PC-3 (cell line): ENCODE measurements at regions not wholly inside any gene's neighbourhood (a gene's known extent, or its start where the extent isn't known, plus 50 kb on each side); places are given as distances from the start of the nearest gene placed in this dataset.

Experiments used
- ATAC-seq: fragments of 200-7000 bp; cut with Tn5 transposase; 2 replicates; pipeline ENCODE4 v1.9.1; 2020; ENCODE audit warnings: mild to moderate bottlenecking, moderate library complexity
- BruUV-seq: library from RNA; stranded (reverse); fragments of 400-500 nt; replicated peaks from 2 replicates; lab custom pipeline; 2021; lab: Mats Ljungman, UMichigan
- CTCF ChIA-PET: fragments of 300-600 bp; sonication (Branson Sonifier 250); formaldehyde crosslinking; loops from one replicate; lab custom pipeline; 2022; ENCODE audit warnings: antibody characterized with exemption; lab: Charles Lee
- POLR2A ChIA-PET: fragments of 300-600 bp; sonication (Branson Sonifier 250); formaldehyde crosslinking; loops from one replicate; lab custom pipeline; 2022; ENCODE audit warnings: antibody characterized with exemption; ENCODE audit not compliant: unreplicated experiment; lab: Charles Lee
- DNase-seq: peaks from one replicate; pipeline ENCODE4 v3.0.0-alpha.2; 2015
- H2AFZ ChIP-seq: fragments of 300-600 bp; sonication (generic); 2 replicates; pipeline ENCODE4 v1.6.0; 2016; ENCODE audit warnings: antibody characterized with exemption, low read length
- H3F3A ChIP-seq: fragments of 300-600 bp; sonication (generic); one replicate; pipeline ENCODE4 v1.6.0; 2017; ENCODE audit warnings: antibody characterized with exemption, low read length, control low read depth, mild to moderate bottlenecking; ENCODE audit not compliant: unreplicated experiment
- H3K27ac ChIP-seq: fragments of 300-600 bp; sonication (generic); 2 replicates; pipeline ENCODE4 v1.5.1; 2016; ENCODE audit warnings: mild to moderate bottlenecking, low read length
- H3K27me3 ChIP-seq: fragments of 300-600 bp; sonication (generic); 2 replicates; pipeline ENCODE4 v1.6.1; 2016; ENCODE audit warnings: low read length, mixed read lengths
- H3K36me3 ChIP-seq: fragments of 300-600 bp; sonication (generic); 2 replicates; pipeline ENCODE4 v1.6.1; 2016; ENCODE audit warnings: low read depth, mixed run types, low read length, mixed read lengths
- H3K4me1 ChIP-seq: fragments of 300-600 bp; sonication (generic); 2 replicates; pipeline ENCODE4 v1.5.1; 2016; ENCODE audit warnings: low read length; ENCODE audit not compliant: insufficient read depth
- H3K4me2 ChIP-seq: fragments of 300-600 bp; sonication (generic); 2 replicates; pipeline ENCODE4 v1.6.0; 2016; ENCODE audit warnings: low read length
- H3K4me3 ChIP-seq: fragments of 300-600 bp; sonication (generic); 2 replicates; pipeline ENCODE4 v1.5.1; 2016; ENCODE audit warnings: mild to moderate bottlenecking, low read length, mixed read lengths
- H3K79me2 ChIP-seq: fragments of 300-600 bp; sonication (generic); 2 replicates; pipeline ENCODE4 v1.6.1; 2017; ENCODE audit warnings: low read length, mixed read lengths
- H3K9ac ChIP-seq: fragments of 300-600 bp; sonication (generic); 2 replicates; pipeline ENCODE4 v1.6.0; 2016; ENCODE audit warnings: mild to moderate bottlenecking, low read length
- H3K9me2 ChIP-seq: fragments of 300-600 bp; sonication (generic); replicated peaks from 2 replicates; pipeline ENCODE4 v1.6.1; 2016; ENCODE audit warnings: mixed run types, low read length, mixed read lengths
- H3K9me3 ChIP-seq: fragments of 300-600 bp; sonication (generic); 2 replicates; pipeline ENCODE4 v1.6.1; 2016; ENCODE audit warnings: low read length, mixed read lengths
- H4K20me1 ChIP-seq: fragments of 300-600 bp; sonication (generic); 2 replicates; pipeline ENCODE4 v1.6.1; 2016; ENCODE audit warnings: low read length, mixed read lengths
- CTCF ChIP-seq: fragments of 300-600 bp; sonication (generic); conservative IDR thresholded peaks from 2 replicates; pipeline ENCODE4 v1.5.1; 2017; ENCODE audit warnings: antibody characterized with exemption, low read depth, mild to moderate bottlenecking, low read length
- EZH2 ChIP-seq: fragments of 300-600 bp; sonication (generic); IDR thresholded peaks from one replicate; pipeline ENCODE4 v1.6.1; 2017; ENCODE audit warnings: antibody characterized with exemption, mild to moderate bottlenecking, low read length; ENCODE audit not compliant: unreplicated experiment
- EZH2phosphoT487 ChIP-seq: fragments of 300-600 bp; sonication (generic); IDR thresholded peaks from 2 replicates; pipeline ENCODE4 v1.6.1; 2018; ENCODE audit warnings: mild to moderate bottlenecking, antibody characterized with exemption, low read length, borderline replicate concordance
- intact Hi-C: fragments of 100-400 bp; cut with micrococcal nuclease; formaldehyde crosslinking; loops from 2 replicates; pipeline ENCODE4 v1.9.0; 2023

DNA sequence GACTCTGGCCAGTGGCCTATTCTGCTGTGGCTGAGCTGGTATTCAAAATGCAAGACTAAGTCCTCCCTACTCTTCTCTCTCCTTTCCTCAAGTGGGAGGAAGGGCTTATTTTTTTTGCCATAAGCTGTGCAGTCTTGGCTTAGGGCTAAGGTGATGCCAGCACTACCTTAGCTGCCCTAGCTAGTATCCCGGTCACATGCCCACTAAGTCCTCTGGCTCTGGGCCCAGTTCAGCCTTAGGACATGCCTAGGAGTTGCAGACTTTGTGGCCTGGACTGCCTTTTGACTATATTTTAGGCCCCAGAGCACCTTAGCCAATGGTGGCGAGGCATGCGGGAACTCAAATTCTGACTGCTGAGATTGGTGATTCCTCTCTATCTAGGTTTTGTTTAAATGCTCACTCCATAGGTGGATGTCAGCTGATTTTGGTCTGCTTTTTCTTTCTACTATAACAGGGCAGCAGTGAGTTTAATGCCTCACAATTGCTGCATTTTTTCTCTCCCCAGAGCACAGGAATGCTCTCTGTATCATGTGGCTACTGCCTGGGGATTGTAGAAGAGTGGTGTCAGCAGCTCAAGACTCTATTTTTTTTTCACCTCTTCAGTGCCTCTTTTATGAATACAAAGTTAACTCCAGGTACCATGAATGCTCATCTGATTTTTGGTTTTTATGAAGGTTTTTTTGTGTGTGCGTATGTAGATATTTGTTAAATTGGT is 472.9 kb upstream of the GRID2 start:
- no peaks in the 10 kb centered on the region for H3K79me2 ChIP-seq
- TF ChIP-seq EZH2phosphoT487, result no peak
- no peak for TF ChIP-seq EZH2
- TF ChIP-seq CTCF, result no peak
- intact Hi-C loops, result no loop called here
- no peaks in the 10 kb centered on the region for H3K27me3 ChIP-seq
- no peak overlapping the region for H3K4me3 ChIP-seq
- CTCF ChIA-PET, result no interaction called here
- H3K9ac ChIP-seq, result no peak overlapping the region
- H3K27ac ChIP-seq, result no peak overlapping the region
- H4K20me1 ChIP-seq, result no peaks in the 10 kb centered on the region
- POLR2A ChIA-PET, result no interaction called here
- no peak overlapping the region for H2AFZ ChIP-seq
- ATAC-seq (no peak), DNase-seq (no peak)
- H3K36me3 ChIP-seq, result no peaks in the 10 kb centered on the region
- peaks cover 16% of the 10 kb centered on the region for H3K4me1 ChIP-seq
- peaks cover 8% of the 10 kb centered on the region; the same call in 1 of the 2 replicates for H3K9me3 ChIP-seq
- BruUV-seq, result no TSS peak
- no peaks in the 10 kb centered on the region for H3K9me2 ChIP-seq
- no peak overlapping the region for H3K4me2 ChIP-seq
- peaks cover 4% of the 10 kb centered on the region for H3F3A ChIP-seq

DNA sequence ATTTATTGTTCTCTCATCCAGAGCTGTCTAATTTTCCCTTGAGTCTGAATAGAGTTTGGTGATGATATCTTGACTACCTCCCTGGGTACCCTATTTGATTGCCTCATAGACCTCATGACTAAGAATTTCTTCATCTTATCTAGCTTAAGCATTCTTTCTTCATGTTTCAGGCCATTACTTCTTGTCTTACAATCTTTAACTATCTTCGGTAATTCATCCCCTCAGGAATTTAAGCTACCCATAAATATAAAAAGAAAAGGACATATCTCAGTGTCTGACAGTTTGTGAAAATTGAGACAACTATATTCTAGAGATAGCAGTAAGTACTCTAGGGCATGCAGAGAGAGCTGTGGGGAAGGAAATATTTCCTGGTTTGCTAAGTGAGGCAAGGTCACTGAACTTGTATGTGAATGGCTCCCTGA is 466.1 kb upstream of the GRID2 start:
- intact Hi-C loops, result no loop called here
- Histone ChIP-seq H3K36me3 (no peaks in the 10 kb centered on the region), H3K9me3 (peaks cover 8% of the 10 kb centered on the region; the same call in 1 of the 2 replicates), H3K4me1 (peaks cover 16% of the 10 kb centered on the region), H3K27me3 (no peaks in the 10 kb centered on the region), H3K4me3 (no peak overlapping the region), H3K9me2 (no peaks in the 10 kb centered on the region), H3K79me2 (no peaks in the 10 kb centered on the region), H2AFZ (no peak overlapping the region), H3F3A (no peaks in the 10 kb centered on the region), H4K20me1 (no peaks in the 10 kb centered on the region), H3K27ac (no peak overlapping the region), H3K4me2 (no peak overlapping the region), H3K9ac (no peak overlapping the region)
- TF ChIP-seq EZH2phosphoT487, result no peak
- no peak for TF ChIP-seq CTCF
- no peak for TF ChIP-seq EZH2
- ChIA-PET CTCF (no interaction called here), POLR2A (no interaction called here)
- DNase-seq (peak; percentile 63), ATAC-seq (no peak)
- no TSS peak for BruUV-seq

DNA sequence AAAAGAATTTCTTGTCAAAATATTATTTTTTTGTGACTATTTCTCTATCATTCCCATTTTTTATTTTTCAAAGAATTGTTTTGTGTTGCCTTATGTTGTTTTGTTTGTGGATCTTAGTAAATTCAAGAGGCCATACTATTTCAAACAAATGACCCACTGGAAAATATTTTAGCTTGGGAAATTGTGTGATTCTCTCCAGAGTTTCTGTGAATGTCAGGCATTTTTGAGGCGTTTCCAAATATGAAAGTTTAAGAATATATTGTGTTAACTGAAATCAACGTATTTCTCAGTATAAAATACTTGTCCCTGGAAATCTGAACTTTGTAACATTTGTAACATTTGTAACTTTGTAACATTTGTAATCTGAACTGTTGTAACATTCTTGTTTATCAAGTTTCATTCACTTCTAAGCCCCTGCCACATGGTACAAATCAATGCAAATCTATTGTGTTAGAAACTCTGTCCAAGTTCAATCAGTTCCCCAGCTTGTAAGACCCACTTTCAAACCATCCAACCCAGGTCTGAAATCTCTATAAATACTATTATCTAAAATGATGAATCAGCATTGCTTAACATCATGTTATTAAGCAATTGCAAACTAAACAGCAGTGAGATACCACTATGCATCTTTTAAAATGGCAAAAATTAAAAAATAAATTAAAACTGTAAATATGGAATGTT is 465.4 kb upstream of the GRID2 start:
- ChIA-PET POLR2A (no interaction called here), CTCF (no interaction called here)
- no peaks in the 10 kb centered on the region for H3K36me3 ChIP-seq
- H3K27me3 ChIP-seq, result no peaks in the 10 kb centered on the region
- H3K27ac ChIP-seq, result no peak overlapping the region
- intact Hi-C loops, result no loop called here
- H3K4me1 ChIP-seq, result peaks cover 16% of the 10 kb centered on the region
- DNase-seq (no peak), ATAC-seq (no peak)
- H2AFZ ChIP-seq, result no peak overlapping the region
- no peak overlapping the region for H3K4me3 ChIP-seq
- no peaks in the 10 kb centered on the region for H4K20me1 ChIP-seq
- H3K9me3 ChIP-seq, result 0 out of 2 replicates have a peak, but pooled peaks cover 3% of the 10 kb centered on the region
- H3K4me2 ChIP-seq, result no peak overlapping the region
- no peaks in the 10 kb centered on the region for H3F3A ChIP-seq
- BruUV-seq, result no TSS peak
- H3K79me2 ChIP-seq, result no peaks in the 10 kb centered on the region
- TF ChIP-seq EZH2phosphoT487 (no peak), CTCF (no peak), EZH2 (no peak)
- H3K9me2 ChIP-seq, result no peaks in the 10 kb centered on the region
- no peak overlapping the region for H3K9ac ChIP-seq
